NT2/D1 (cell line): ENCODE measurements at regions not wholly inside any gene's neighbourhood (a gene's known extent, or its start where the extent isn't known, plus 50 kb on each side); places are given as distances from the start of the nearest gene placed in this dataset.

Experiments
- SUZ12 ChIP-seq: IDR thresholded peaks from 2 replicates; pipeline ENCODE4 v1.6.1; 2011; ENCODE audit not compliant: insufficient read length, insufficient read depth; ENCODE audit errors: extremely low read depth
- YY1 ChIP-seq: IDR thresholded peaks from 2 replicates; pipeline ENCODE4 v1.6.1; 2011; ENCODE audit not compliant: insufficient read length, insufficient read depth
- ZNF274 ChIP-seq: IDR thresholded peaks from 2 replicates; pipeline ENCODE4 v1.6.1; 2011; ENCODE audit warnings: mild to moderate bottlenecking, low read depth, low read length

DNA sequence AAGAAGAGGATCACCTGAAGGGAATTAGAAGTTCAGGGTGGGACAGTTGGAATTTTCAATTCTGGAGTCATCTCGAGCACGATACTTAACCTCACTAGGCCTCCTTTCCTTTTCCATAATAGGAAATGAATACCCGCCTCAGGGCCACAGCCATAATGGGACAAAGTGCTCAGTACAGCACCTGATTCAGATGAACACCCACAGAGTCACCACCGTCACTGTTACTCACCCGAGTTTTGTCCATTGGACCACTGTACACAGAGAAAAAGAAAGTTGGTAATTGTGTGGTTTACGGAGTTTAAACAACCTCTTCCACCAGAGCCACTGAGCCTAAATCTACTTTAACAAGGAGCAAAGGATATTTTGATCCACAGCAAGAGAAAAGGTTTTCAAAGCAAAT lies 122.0 kb upstream of the NDUFV2 start:
- TF ChIP-seq SUZ12 (no peak), YY1 (no peak), ZNF274 (no peak)
